ENCODE measurements at regions not wholly inside any gene's neighbourhood (a gene's known extent, or its start where the extent isn't known, plus 50 kb on each side); places are given as distances from the start of the nearest gene placed in this dataset.

DNA sequence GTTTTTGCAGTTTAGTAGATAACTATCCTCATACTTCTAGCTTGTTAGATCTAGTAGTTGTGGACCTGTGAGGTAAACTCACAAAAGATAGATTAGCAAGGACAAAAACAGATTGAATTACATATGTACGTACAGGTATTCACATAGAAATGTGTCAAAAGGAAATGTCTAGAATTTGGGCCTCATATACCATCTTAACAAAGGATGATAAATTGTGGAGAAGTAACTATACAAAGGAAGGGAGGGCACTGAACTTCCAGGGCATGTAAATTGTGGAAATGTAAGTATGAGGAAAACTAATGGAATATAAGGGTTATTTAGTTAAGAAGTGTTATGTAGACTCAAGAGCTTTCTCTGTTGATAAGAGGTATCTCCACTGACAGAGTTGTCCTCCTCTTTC, 477.3 kb downstream of the KCNJ2 start:
- no peak for TF ChIP-seq MAZ (IDR thresholded peaks at IDR 0.05; ENCODE audit: borderline replicate concordance, low read depth, low read length)
- H4K20me1 ChIP-seq (ENCODE audit: insufficient read depth, low read length): no peaks in the 10 kb centered on the region
- no peak overlapping the region for H4K8ac ChIP-seq (ENCODE audit: low read depth in 2 of 2, low read length in 2 of 2)
- H2AFZ ChIP-seq (replicated peaks; ENCODE audit: low read length, poor library complexity): no peak overlapping the region
- no peak overlapping the region for H3K4me2 ChIP-seq (ENCODE audit: low read depth, low read length)
- H3K27me3 ChIP-seq (ENCODE audit: control insufficient read depth, insufficient read depth, low read length): no peaks in the 10 kb centered on the region; the same call in 1 of the 2 replicates
- no peaks in the 10 kb centered on the region for H3K79me1 ChIP-seq (ENCODE audit: low read depth in 1 of 2, low read length in 2 of 2)
- H2BK120ac ChIP-seq (ENCODE audit: low read depth, low read length): no peak overlapping the region
- no peak overlapping the region for H3K23ac ChIP-seq (ENCODE audit: low read depth, low read length)
- in situ Hi-C loops (cut with MboI; ENCODE audit: low sequenced_read_pairs): no loop called here
- no peaks in the 10 kb centered on the region for H3K36me3 ChIP-seq (ENCODE audit: control insufficient read depth, insufficient read depth, low read length)
- H3K9me1 ChIP-seq (ENCODE audit: insufficient read depth, low read length): no peaks in the 10 kb centered on the region
- DNase-seq: no peak
- no peak overlapping the region for H4K91ac ChIP-seq (ENCODE audit: insufficient read depth, low read depth, low read length)
- H3K4me3 ChIP-seq (ENCODE audit: insufficient read depth, low read depth, low read length): no peak overlapping the region
- no peak overlapping the region for H3K9ac ChIP-seq (ENCODE audit: low read depth, low read length)
- no peak overlapping the region for H3K14ac ChIP-seq (replicated peaks; ENCODE audit: low read depth, low read length)
- no peak overlapping the region for H4K5ac ChIP-seq (ENCODE audit: low read depth, low read length)
- no peak overlapping the region for H2BK5ac ChIP-seq (ENCODE audit: low read depth, low read length, poor library complexity, severe bottlenecking)
- no peak overlapping the region for H2AK9ac ChIP-seq (replicated peaks; ENCODE audit: low read depth, low read length, poor library complexity)
- ATAC-seq (ENCODE audit: low read depth): no peak
- no CpG with 5 or more reads among the region's 1 CpG for WGBS, 2 experiments (ENCODE audit: extremely low coverage in 2 of 2, insufficient read length in 1 of 2)
- H3K4ac ChIP-seq (ENCODE audit: low read depth, low read length): no peak overlapping the region
- no peak overlapping the region for H2BK20ac ChIP-seq (ENCODE audit: low read depth, low read length)
- intact Hi-C loops (cut with micrococcal nuclease): no loop called here
- no peak overlapping the region for H3K27ac ChIP-seq (ENCODE audit: insufficient read depth, low read length)
- no peak overlapping the region for H2AK5ac ChIP-seq (ENCODE audit: low read depth, low read length)
- dilution Hi-C loops (cut with HindIII; ENCODE audit: low sequenced_read_pairs, unreplicated experiment): no loop called here
- no peaks in the 10 kb centered on the region for H3K9me3 ChIP-seq (ENCODE audit: control insufficient read depth, insufficient read depth, low read length)
- no peak overlapping the region for H3K18ac ChIP-seq (ENCODE audit: low read depth, low read length)
- CTCF ChIA-PET: no interaction called here
- no peak overlapping the region for H3K56ac ChIP-seq (ENCODE audit: extremely low read depth, insufficient read depth, low read length)
- no peak overlapping the region for H2BK15ac ChIP-seq (ENCODE audit: low read depth, low read length)
- BruUV-seq (replicated peaks): no TSS peak
- POLR2A ChIA-PET (ENCODE audit: unreplicated experiment): no interaction called here
- H3K4me1 ChIP-seq (ENCODE audit: control insufficient read depth, insufficient read depth, low read length): no peaks in the 10 kb centered on the region

Measured in IMR-90 (cell line).